PC-3 (cell line): ENCODE measurements at regions not wholly inside any gene's neighbourhood (a gene's known extent, or its start where the extent isn't known, plus 50 kb on each side); places are given as distances from the start of the nearest gene placed in this dataset.

Source experiments
- EZH2 ChIP-seq: fragments of 300-600 bp; sonication (generic); IDR thresholded peaks from one replicate; pipeline ENCODE4 v1.6.1; 2017; ENCODE audit warnings: antibody characterized with exemption, mild to moderate bottlenecking, low read length; ENCODE audit not compliant: unreplicated experiment
- TF ChIP-seq, protein P1 (sequence below): fragments of 300-600 bp; sonication (generic); conservative IDR thresholded peaks from 2 replicates; pipeline ENCODE4 v1.5.1; 2017; ENCODE audit warnings: antibody characterized with exemption, low read depth, mild to moderate bottlenecking, low read length

DNA sequence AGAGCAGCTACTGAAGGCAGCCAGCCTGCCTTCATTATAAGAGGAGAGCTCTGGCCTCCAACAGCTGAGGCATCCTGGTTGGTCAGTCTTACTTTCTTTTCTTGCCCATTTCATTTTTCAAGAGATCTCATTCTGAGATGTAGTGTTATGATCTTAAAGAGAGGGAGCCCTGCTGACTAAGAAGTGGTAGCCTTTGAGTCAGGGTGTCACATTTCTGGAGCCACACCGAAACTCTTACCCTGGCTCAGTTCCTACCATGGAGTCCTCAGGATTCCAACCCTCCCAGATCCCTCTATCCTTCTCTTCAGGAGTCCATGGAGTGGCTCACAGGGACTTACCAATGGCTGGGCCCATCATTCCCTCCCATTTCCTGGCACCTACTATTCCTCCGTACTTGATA lies 386.1 kb upstream of the LARGE1 start:
- TF ChIP-seq, protein P1, sequence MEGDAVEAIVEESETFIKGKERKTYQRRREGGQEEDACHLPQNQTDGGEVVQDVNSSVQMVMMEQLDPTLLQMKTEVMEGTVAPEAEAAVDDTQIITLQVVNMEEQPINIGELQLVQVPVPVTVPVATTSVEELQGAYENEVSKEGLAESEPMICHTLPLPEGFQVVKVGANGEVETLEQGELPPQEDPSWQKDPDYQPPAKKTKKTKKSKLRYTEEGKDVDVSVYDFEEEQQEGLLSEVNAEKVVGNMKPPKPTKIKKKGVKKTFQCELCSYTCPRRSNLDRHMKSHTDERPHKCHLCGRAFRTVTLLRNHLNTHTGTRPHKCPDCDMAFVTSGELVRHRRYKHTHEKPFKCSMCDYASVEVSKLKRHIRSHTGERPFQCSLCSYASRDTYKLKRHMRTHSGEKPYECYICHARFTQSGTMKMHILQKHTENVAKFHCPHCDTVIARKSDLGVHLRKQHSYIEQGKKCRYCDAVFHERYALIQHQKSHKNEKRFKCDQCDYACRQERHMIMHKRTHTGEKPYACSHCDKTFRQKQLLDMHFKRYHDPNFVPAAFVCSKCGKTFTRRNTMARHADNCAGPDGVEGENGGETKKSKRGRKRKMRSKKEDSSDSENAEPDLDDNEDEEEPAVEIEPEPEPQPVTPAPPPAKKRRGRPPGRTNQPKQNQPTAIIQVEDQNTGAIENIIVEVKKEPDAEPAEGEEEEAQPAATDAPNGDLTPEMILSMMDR = no peak
- TF ChIP-seq EZH2 = no peak
